H1 (cell line): ENCODE measurements at regions not wholly inside any gene's neighbourhood (a gene's known extent, or its start where the extent isn't known, plus 50 kb on each side); places are given as distances from the start of the nearest gene placed in this dataset.

Source experiments
- CTCF ChIA-PET: fragments of 300-600 bp; sonication (Branson Sonifier 250); formaldehyde crosslinking; loops from one replicate; lab custom pipeline; 2021; ENCODE audit not compliant: partially characterized antibody; lab: Charles Lee
- POLR2A ChIA-PET: fragments of 300-600 bp; sonication (Branson Sonifier 250); formaldehyde crosslinking; loops from one replicate; lab custom pipeline; 2021; ENCODE audit warnings: inconsistent platforms; ENCODE audit not compliant: partially characterized antibody; lab: Charles Lee
- DNase-seq, 2 experiments: peaks; one replicate each; pipeline versions ENCODE4 v3.0.0 to v3.0.0-alpha.2; 2010 to 2022; ENCODE audit warnings: low spot score in 2 of 2, low read depth in 1 of 2, mixed read lengths in 1 of 2
- FAIRE-seq: peaks from 2 replicates; lab custom pipeline; 2011; peaks lifted over from hg19 to GRCh38; lab: Jason Lieb, UNC
- H2AFZ ChIP-seq: 2 replicates; pipeline ENCODE4 v1.8.1; 2012; ENCODE audit warnings: low read length, inconsistent platforms
- H2AK5ac ChIP-seq: 2 replicates; pipeline ENCODE4 v1.6.1; 2013; ENCODE audit warnings: low read depth, low read length
- H2BK120ac ChIP-seq: replicated peaks from 2 replicates; pipeline ENCODE3; 2013; ENCODE audit warnings: low read depth, low read length, inconsistent platforms
- H2BK12ac ChIP-seq: 2 replicates; pipeline ENCODE4 v1.6.1; 2013; ENCODE audit warnings: low read depth, low read length
- H2BK15ac ChIP-seq: 2 replicates; pipeline ENCODE4 v1.6.1; 2013; ENCODE audit warnings: low read length
- H2BK20ac ChIP-seq: 2 replicates; pipeline ENCODE4 v1.6.1; 2013; ENCODE audit warnings: low read length
- H2BK5ac ChIP-seq: 2 replicates; pipeline ENCODE4 v1.6.1; 2013; ENCODE audit warnings: low read depth, low read length
- H3K14ac ChIP-seq: 2 replicates; pipeline ENCODE4 v1.6.1; 2013; ENCODE audit warnings: inconsistent platforms; ENCODE audit not compliant: insufficient read length
- H3K18ac ChIP-seq: 2 replicates; pipeline ENCODE4 v1.6.1; 2013; ENCODE audit warnings: low read length; ENCODE audit errors: extremely low read depth
- H3K23ac ChIP-seq: 2 replicates; pipeline ENCODE4 v1.6.1; 2013; ENCODE audit warnings: inconsistent platforms; ENCODE audit not compliant: insufficient read length
- H3K23me2 ChIP-seq: 2 replicates; pipeline ENCODE4 v1.6.1; 2013; ENCODE audit warnings: low read depth, low read length
- H3K27ac ChIP-seq: 2 replicates; pipeline ENCODE4 v1.6.1; 2011; ENCODE audit warnings: low read depth, low read length, inconsistent platforms
- H3K27me3 ChIP-seq, 4 experiments: replicated peaks in 1 of 4; 1 replicate in 1 of 4; 2 replicates in 3 of 4; pipeline versions ENCODE4 v1.6.1 to v1.8.1; 2011 to 2013; ENCODE audit warnings: low read length in 3 of 4, mild to moderate bottlenecking in 3 of 4, inconsistent platforms in 2 of 4, mixed read lengths in 2 of 4, moderate library complexity in 1 of 4; ENCODE audit not compliant: control insufficient read depth in 3 of 4, insufficient read depth in 3 of 4; ENCODE audit errors: extremely low read depth in 1 of 4
- H3K36me3 ChIP-seq, 4 experiments: 2 replicates each; pipeline versions ENCODE4 v1.6.1 to v1.8.1; 2011 to 2013; ENCODE audit warnings: mild to moderate bottlenecking in 4 of 4, low read length in 3 of 4, moderate library complexity in 2 of 4, control low read depth in 1 of 4, inconsistent platforms in 1 of 4; ENCODE audit not compliant: insufficient read depth in 4 of 4, control insufficient read depth in 2 of 4
- H3K4ac ChIP-seq: replicated peaks from 2 replicates; pipeline ENCODE3; 2013; ENCODE audit warnings: low read length, low read depth, mixed read lengths, inconsistent platforms; ENCODE audit not compliant: insufficient read length
- H3K4me1 ChIP-seq, 4 experiments: replicated peaks in 1 of 4; 1 replicate in 1 of 4; 2 replicates in 3 of 4; pipeline versions ENCODE4 v1.6.1 to v1.8.1; 2011 to 2013; ENCODE audit warnings: low read length in 3 of 4, inconsistent platforms in 2 of 4, mixed read lengths in 1 of 4; ENCODE audit not compliant: insufficient read depth in 4 of 4, control insufficient read depth in 3 of 4
- H3K4me2 ChIP-seq, 2 experiments: 2 replicates each; pipeline versions ENCODE4 v1.6.1 to v1.8.1; 2011 to 2013; ENCODE audit warnings: low read depth in 2 of 2, low read length in 2 of 2, control low read depth in 1 of 2, inconsistent platforms in 1 of 2, mild to moderate bottlenecking in 1 of 2; ENCODE audit not compliant: insufficient read depth in 1 of 2
- H3K4me3 ChIP-seq, 4 experiments: fragments of 200-600, 300-600 bp in 1 of 4; sonication (generic), shearing (Covaris generic), sonication (Bioruptor Twin) in 1 of 4; 2 replicates each; pipeline versions ENCODE4 v1.5.1 to v1.8.1; 2011 to 2016; ENCODE audit warnings: low read length in 4 of 4, low read depth in 3 of 4, control low read depth in 2 of 4, inconsistent platforms in 2 of 4, mild to moderate bottlenecking in 2 of 4, mixed read lengths in 1 of 4, moderate library complexity in 1 of 4; ENCODE audit not compliant: insufficient read depth in 2 of 4; ENCODE audit errors: extremely low read depth in 1 of 4
- H3K56ac ChIP-seq: replicated peaks from 2 replicates; pipeline ENCODE3; 2013; ENCODE audit warnings: low read depth, mild to moderate bottlenecking, mixed read lengths, low read length, inconsistent platforms; ENCODE audit not compliant: insufficient read length
- H3K79me1 ChIP-seq: 2 replicates; pipeline ENCODE4 v1.6.1; 2013; ENCODE audit warnings: low read depth, low read length, control low read depth
- H3K79me2 ChIP-seq, 2 experiments: 2 replicates each; pipeline versions ENCODE4 v1.6.1 to v1.8.1; 2012 to 2013; ENCODE audit warnings: low read length in 2 of 2, mild to moderate bottlenecking in 2 of 2, inconsistent platforms in 1 of 2; ENCODE audit not compliant: insufficient read depth in 2 of 2, control insufficient read depth in 1 of 2
- H3K9ac ChIP-seq, 4 experiments: replicated peaks in 1 of 4; 1 replicate in 1 of 4; 2 replicates in 3 of 4; pipeline versions ENCODE4 v1.6.1 to v1.8.1; 2011 to 2013; ENCODE audit warnings: low read depth in 3 of 4, low read length in 3 of 4, control low read depth in 2 of 4, mild to moderate bottlenecking in 2 of 4, moderate library complexity in 2 of 4, inconsistent platforms in 1 of 4; ENCODE audit errors: extremely low read depth in 1 of 4
- H3K9me3 ChIP-seq, 2 experiments: 2 replicates each; pipeline versions ENCODE4 v1.6.1 to v1.8.1; 2012 to 2013; ENCODE audit warnings: mild to moderate bottlenecking in 2 of 2, moderate library complexity in 2 of 2, control low read depth in 1 of 2, inconsistent platforms in 1 of 2, low read depth in 1 of 2, low read length in 1 of 2, mixed read lengths in 1 of 2; ENCODE audit not compliant: insufficient read depth in 2 of 2
- H4K20me1 ChIP-seq, 2 experiments: replicated peaks in 1 of 2; 2 replicates each; pipeline versions ENCODE3 to v1.8.1; 2011 to 2013; ENCODE audit warnings: inconsistent platforms in 2 of 2, low read length in 2 of 2, mild to moderate bottlenecking in 1 of 2; ENCODE audit not compliant: insufficient read depth in 2 of 2, control insufficient read depth in 1 of 2
- H4K5ac ChIP-seq: 2 replicates; pipeline ENCODE4 v1.6.1; 2013; ENCODE audit warnings: low read length, low read depth, mixed read lengths, inconsistent platforms; ENCODE audit not compliant: insufficient read length
- H4K8ac ChIP-seq: 2 replicates; pipeline ENCODE4 v1.8.0; 2013; ENCODE audit warnings: mild to moderate bottlenecking, moderate library complexity, low read length, inconsistent platforms; ENCODE audit not compliant: insufficient read depth; ENCODE audit errors: extremely low read depth
- H4K91ac ChIP-seq: replicated peaks from 2 replicates; pipeline ENCODE3; 2013; ENCODE audit warnings: low read length, mixed read lengths, inconsistent platforms; ENCODE audit not compliant: insufficient read length
- EP300 ChIP-seq, 2 experiments: IDR thresholded peaks; 1 replicate in 1 of 2; 2 replicates in 1 of 2; pipeline ENCODE4 v1.6.1; 2011 to 2012; ENCODE audit warnings: low read depth in 2 of 2, low read length in 2 of 2, mild to moderate bottlenecking in 2 of 2, borderline replicate concordance in 1 of 2, inconsistent platforms in 1 of 2, moderate library complexity in 1 of 2
- RAD21 ChIP-seq, 2 experiments: IDR thresholded peaks in 1 of 2; conservative IDR thresholded peaks in 1 of 2; 2 replicates each; pipeline ENCODE4 v1.6.1; 2011; ENCODE audit warnings: low read depth in 2 of 2, low read length in 2 of 2, improper control_type of control experiment in 1 of 2, inconsistent platforms in 1 of 2, mild to moderate bottlenecking in 1 of 2, moderate library complexity in 1 of 2
- RBBP5 ChIP-seq: IDR thresholded peaks from 2 replicates; pipeline ENCODE4 v1.7.1; 2012; ENCODE audit warnings: low read depth, mild to moderate bottlenecking, inconsistent platforms, low read length, moderate library complexity, borderline replicate concordance
- TAF7 ChIP-seq: optimal IDR thresholded peaks from 2 replicates; pipeline ENCODE3; 2011; ENCODE audit warnings: low read depth, mild to moderate bottlenecking, inconsistent platforms, low read length, moderate library complexity, borderline replicate concordance
- WGBS, 2 experiments: shearing (Covaris generic) in 1 of 2; methylation state at CpG; one replicate each; pipeline versions ENCODE4 v1.1.6 to v1.1.7; 2013 to 2015; ENCODE audit warnings: low lambda C conversion rate in 2 of 2, mixed read lengths in 2 of 2, inconsistent platforms in 1 of 2, low coverage in 1 of 2, missing lambda C conversion rate in 1 of 2; ENCODE audit not compliant: insufficient replicate concordance in 2 of 2, insufficient coverage in 1 of 2, insufficient read length in 1 of 2; ENCODE audit errors: extremely low coverage in 1 of 2, missing lambda C conversion rate in 1 of 2; 5-methylcytosine and 5-hydroxymethylcytosine counted together

DNA sequence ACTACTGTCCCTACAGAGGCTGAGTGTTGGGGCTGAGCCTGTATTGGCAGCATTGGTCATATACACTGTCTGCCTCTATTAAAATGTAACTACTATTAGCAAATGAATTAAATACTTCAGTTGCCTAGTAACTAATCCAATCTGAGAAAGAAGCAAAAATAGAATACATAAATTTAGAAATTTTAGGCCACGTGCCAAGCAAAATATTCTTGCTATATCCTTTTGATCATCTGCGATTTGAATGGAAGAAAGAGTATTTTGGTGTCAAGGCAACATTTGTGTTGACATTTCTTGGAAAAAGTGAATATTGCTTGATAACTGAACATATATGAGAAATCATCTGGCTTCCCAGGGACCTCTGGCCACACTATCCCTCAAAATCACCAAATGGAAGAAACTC, 148.2 kb upstream of the TOPAZ1 start:
- no peak for FAIRE-seq

More for the DNA sequence above, 148.2 kb upstream of the TOPAZ1 start:
- Histone ChIP-seq H3K9me3 (no peaks in the 10 kb centered on the region), H3K79me2 (no peaks in the 10 kb centered on the region; a peak in 1 of 4 replicates), H3K14ac (no peak overlapping the region), H2BK20ac (no peak overlapping the region), H3K27me3 (no peaks in the 10 kb centered on the region), H2BK120ac (no peak overlapping the region), H2AFZ (no peak overlapping the region), H3K4me1 (peaks cover 0 to 5% (median 3%) of the 10 kb centered on the region in 4 experiments; a peak in 5 of 7 replicates), H2AK5ac (no peak overlapping the region), H3K9ac (no peak overlapping the region), H3K79me1 (no peaks in the 10 kb centered on the region), H3K56ac (no peak overlapping the region), H3K18ac (no peak overlapping the region), H2BK15ac (no peak overlapping the region), H4K20me1 (no peaks in the 10 kb centered on the region), H3K36me3 (no peaks in the 10 kb centered on the region), H3K23me2 (no peaks in the 10 kb centered on the region), H4K91ac (no peak overlapping the region), H2BK12ac (no peak overlapping the region), H2BK5ac (no peak overlapping the region), H3K4me3 (no peak overlapping the region), H3K4me2 (no peak overlapping the region), H4K8ac (no peak overlapping the region), H3K4ac (no peak overlapping the region), H4K5ac (no peak overlapping the region), H3K23ac (no peak overlapping the region), H3K27ac (no peak overlapping the region)
- ChIA-PET CTCF (interaction anchor here (0.9 kb wide), 1 partner anchor 11 kb away, joined by 3 read pairs; no protein-coding TSS in a partner anchor), POLR2A (no interaction called here)
- 86% methylated on average over 2 of the region's 2 CpGs; no CpG with 5 or more reads in 1 of the 2 experiments for WGBS, 2 experiments
- TF ChIP-seq RAD21 (IDR thresholded peaks at IDR 0.05 in 1 of 2, conservative IDR thresholded peaks at IDR 0.05 in 1 of 2; ENCODE audit: low read depth in 2 of 2, low read length in 2 of 2) (no peak), EP300 (IDR thresholded peaks at IDR 0.05; ENCODE audit: borderline replicate concordance in 1 of 2, low read depth in 2 of 2, low read length in 2 of 2) (no peak), RBBP5 (no peak), TAF7 (no peak)
- DNase-seq = no peak
